GM12878 (cell line): ENCODE measurements at regions not wholly inside any gene's neighbourhood (a gene's known extent, or its start where the extent isn't known, plus 50 kb on each side); places are given as distances from the start of the nearest gene placed in this dataset.

Experiments used
- ATAC-seq: fragments of 200-7000 bp; cut with Tn5 transposase; 3 replicates; pipeline ENCODE4 v1.9.1; 2020; ENCODE audit warnings: mild to moderate bottlenecking, moderate library complexity
- BruUV-seq: library from RNA; stranded (reverse); fragments of 400-500 nt; replicated peaks from 2 replicates; lab custom pipeline; 2021; lab: Mats Ljungman, UMichigan
- CTCF ChIA-PET: fragments of 300-600 bp; sonication (Branson Sonifier 250); formaldehyde crosslinking; extraction: SDS; loops from one replicate; lab custom pipeline; 2021; ENCODE audit warnings: inconsistent platforms; lab: Yijun Ruan, JAX
- POLR2A ChIA-PET: fragments of 350-600 bp; formaldehyde crosslinking; extraction: SDS; loops from one replicate; lab custom pipeline; 2021; ENCODE audit warnings: inconsistent platforms; lab: Charles Lee
- RAD21 ChIA-PET: fragments of 300-600 bp; sonication (Branson Sonifier 250); formaldehyde crosslinking; loops from one replicate; lab custom pipeline; 2023; ENCODE audit warnings: antibody characterized with exemption; ENCODE audit not compliant: unreplicated experiment; lab: Charles Lee
- SMC1A ChIA-PET: fragments of 300-600 bp; sonication (Branson Sonifier 250); formaldehyde crosslinking; loops from one replicate; lab custom pipeline; 2023; ENCODE audit not compliant: unreplicated experiment, uncharacterized antibody; lab: Charles Lee
- DNase-seq: peaks from one replicate; pipeline ENCODE4 v3.0.0-alpha.2; 2011; ENCODE audit warnings: low read depth, low spot score
- FAIRE-seq: peaks from 3 replicates; lab custom pipeline; 2011; peaks lifted over from hg19 to GRCh38; lab: Jason Lieb, UNC
- H2AFZ ChIP-seq: 2 replicates; pipeline ENCODE4 v1.6.0; 2011; ENCODE audit warnings: low read depth, low read length, control low read depth; ENCODE audit not compliant: control insufficient read depth
- H3K27ac ChIP-seq: 2 replicates; pipeline ENCODE4 v1.5.1; 2011; ENCODE audit warnings: control low read depth; ENCODE audit not compliant: control insufficient read depth, insufficient read depth
- H3K27me3 ChIP-seq, 2 experiments: replicated peaks in 1 of 2; 2 replicates each; pipeline versions ENCODE4 v1.6.0 to v1.6.1; 2011; ENCODE audit warnings: low read length in 1 of 2; ENCODE audit not compliant: control insufficient read depth in 2 of 2, insufficient read depth in 2 of 2
- H3K36me3 ChIP-seq, 2 experiments: 2 replicates each; pipeline ENCODE4 v1.5.1; 2011; ENCODE audit warnings: low read length in 1 of 2; ENCODE audit not compliant: control insufficient read depth in 2 of 2, insufficient read depth in 2 of 2
- H3K4me1 ChIP-seq: 2 replicates; pipeline ENCODE4 v1.6.1; 2011; ENCODE audit warnings: mild to moderate bottlenecking, low read length, moderate library complexity, mixed read lengths; ENCODE audit not compliant: control insufficient read depth, insufficient read depth
- H3K4me2 ChIP-seq: 2 replicates; pipeline ENCODE4 v1.6.0; 2011; ENCODE audit warnings: control low read depth; ENCODE audit not compliant: control insufficient read depth, insufficient read depth
- H3K4me3 ChIP-seq: fragments of 200-600 bp; sonication (generic); 2 replicates; pipeline ENCODE4 v1.5.1; 2016
- H3K79me2 ChIP-seq: 2 replicates; pipeline ENCODE4 v1.6.0; 2011; ENCODE audit warnings: low read length; ENCODE audit not compliant: control insufficient read depth, insufficient read depth
- H3K9ac ChIP-seq: 2 replicates; pipeline ENCODE4 v1.8.0; 2011; ENCODE audit warnings: low read length, control low read depth, mixed read lengths; ENCODE audit not compliant: control insufficient read depth, insufficient read depth
- H3K9me3 ChIP-seq: replicated peaks from 3 replicates; pipeline ENCODE4 v1.5.1; 2011; ENCODE audit warnings: mild to moderate bottlenecking, low read length; ENCODE audit not compliant: control insufficient read depth, insufficient read depth
- H4K20me1 ChIP-seq: 2 replicates; pipeline ENCODE4 v1.6.0; 2011; ENCODE audit not compliant: control insufficient read depth, insufficient read depth
- ATF3 ChIP-seq: IDR thresholded peaks from 2 replicates; pipeline ENCODE4 v1.6.1; 2011; ENCODE audit warnings: low read depth, mild to moderate bottlenecking, low read length, moderate library complexity, borderline replicate concordance; ENCODE audit errors: extremely low read depth
- CBX3 ChIP-seq: fragments of 200-600 bp; sonication (generic); IDR thresholded peaks from 2 replicates; pipeline ENCODE4 v1.6.1; 2016; ENCODE audit warnings: low read depth, borderline replicate concordance
- DPF2 ChIP-seq: fragments of 450-650 bp; IDR thresholded peaks from 2 replicates; pipeline ENCODE4 v1.6.1; 2017; ENCODE audit warnings: mild to moderate bottlenecking
- FOXK2 ChIP-seq: fragments of 450-650 bp; IDR thresholded peaks from 2 replicates; pipeline ENCODE4 v1.6.1; 2017; ENCODE audit warnings: mild to moderate bottlenecking, moderate library complexity
- FOXM1 ChIP-seq: IDR thresholded peaks from 2 replicates; pipeline ENCODE4 v1.6.1; 2012; ENCODE audit warnings: low read depth, mild to moderate bottlenecking, inconsistent platforms, low read length, moderate library complexity
- MYB ChIP-seq: fragments of 150-350 bp; IDR thresholded peaks from 2 replicates; pipeline ENCODE4 v1.6.1; 2014; ENCODE audit warnings: mild to moderate bottlenecking, low read depth, low read length, borderline replicate concordance
- POLR2A ChIP-seq: IDR thresholded peaks from 2 replicates; pipeline ENCODE4 v1.6.1; 2011; ENCODE audit warnings: low read depth, mild to moderate bottlenecking, low read length
- RB1 ChIP-seq: fragments of 450-650 bp; formaldehyde crosslinking; IDR thresholded peaks from 2 replicates; pipeline ENCODE4 v1.6.1; 2017; ENCODE audit warnings: mild to moderate bottlenecking, borderline replicate concordance
- SKIL ChIP-seq: fragments of 450-650 bp; IDR thresholded peaks from 2 replicates; pipeline ENCODE4 v1.6.1; 2017; ENCODE audit warnings: mild to moderate bottlenecking, low read depth, inconsistent platforms; ENCODE audit not compliant: poor library complexity, severe bottlenecking
- SP1 ChIP-seq: IDR thresholded peaks from one replicate; pipeline ENCODE4 v1.6.1; 2011; ENCODE audit warnings: low read depth, low read length
- SUZ12 ChIP-seq: fragments of 200-600 bp; sonication (generic); IDR thresholded peaks from one replicate; pipeline ENCODE4 v1.6.1; 2018; ENCODE audit warnings: antibody characterized with exemption, mild to moderate bottlenecking; ENCODE audit not compliant: unreplicated experiment
- WRNIP1 ChIP-seq: IDR thresholded peaks from 2 replicates; pipeline ENCODE4 v1.6.1; 2011; ENCODE audit warnings: low read depth, low read length, improper control_type of control experiment, borderline replicate concordance
- ZNF207 ChIP-seq: fragments of 450-650 bp; IDR thresholded peaks from 2 replicates; pipeline ENCODE4 v1.6.1; 2014; ENCODE audit warnings: antibody characterized with exemption, mild to moderate bottlenecking, borderline replicate concordance
- ZNF217 ChIP-seq: fragments of 450-650 bp; IDR thresholded peaks from 2 replicates; pipeline ENCODE4 v1.6.1; 2017; ENCODE audit warnings: antibody characterized with exemption, mild to moderate bottlenecking
- WGBS: methylation state at CpG from one replicate; pipeline ENCODE4 v1.1.6; 2016; ENCODE audit warnings: low lambda C conversion rate; ENCODE audit not compliant: insufficient replicate concordance, insufficient coverage; ENCODE audit errors: missing lambda C conversion rate; 5-methylcytosine and 5-hydroxymethylcytosine counted together
- in situ Hi-C: fragments of 300-500 bp; cut with MboI; formaldehyde crosslinking; loops from 9 replicates; pipeline ENCODE4 v1.14.3; 2018; ENCODE audit warnings: mixed read lengths
- intact Hi-C: fragments of 100-400 bp; cut with micrococcal nuclease; formaldehyde crosslinking; loops from one replicate; pipeline ENCODE4 v1.14.2; 2022; ENCODE audit not compliant: unreplicated experiment

- TF ChIP-seq MYB (no peak), WRNIP1 (no peak), RB1 (no peak), SP1 (no peak), POLR2A (no peak), SKIL (no peak), DPF2 (no peak), SUZ12 (no peak), FOXM1 (no peak), ATF3 (no peak), CBX3 (no peak), FOXK2 (no peak), ZNF207 (no peak), ZNF217 (no peak)
- ChIA-PET RAD21 (no interaction called here), CTCF (no interaction called here), POLR2A (no interaction called here), SMC1A (no interaction called here)
- no peak overlapping the region for H2AFZ ChIP-seq
- BruUV-seq: no TSS peak
- H3K4me2 ChIP-seq: no peak overlapping the region
- in situ Hi-C loops: no loop called here
- FAIRE-seq: no peak
- H4K20me1 ChIP-seq: no peaks in the 10 kb centered on the region
- H3K36me3 ChIP-seq: no peaks in the 10 kb centered on the region
- H3K27ac ChIP-seq: no peak overlapping the region
- no peak for ATAC-seq
- no peaks in the 10 kb centered on the region for H3K9me3 ChIP-seq
- DNase-seq: no peak
- no peaks in the 10 kb centered on the region for H3K79me2 ChIP-seq
- no peaks in the 10 kb centered on the region for H3K27me3 ChIP-seq
- no peak overlapping the region for H3K9ac ChIP-seq
- H3K4me3 ChIP-seq: no peak overlapping the region
- WGBS: 29% methylated on average over 4 of the region's 4 CpGs
- peaks cover 5% of the 10 kb centered on the region for H3K4me1 ChIP-seq
- intact Hi-C loops: no loop called here
These were observed 231.3 kb downstream of the TOMM20 start for GRCh38 chr1:234897390-234897749.
